ENCODE measurements at regions not wholly inside any gene's neighbourhood (a gene's known extent, or its start where the extent isn't known, plus 50 kb on each side); places are given as distances from the start of the nearest gene placed in this dataset.

DNA sequence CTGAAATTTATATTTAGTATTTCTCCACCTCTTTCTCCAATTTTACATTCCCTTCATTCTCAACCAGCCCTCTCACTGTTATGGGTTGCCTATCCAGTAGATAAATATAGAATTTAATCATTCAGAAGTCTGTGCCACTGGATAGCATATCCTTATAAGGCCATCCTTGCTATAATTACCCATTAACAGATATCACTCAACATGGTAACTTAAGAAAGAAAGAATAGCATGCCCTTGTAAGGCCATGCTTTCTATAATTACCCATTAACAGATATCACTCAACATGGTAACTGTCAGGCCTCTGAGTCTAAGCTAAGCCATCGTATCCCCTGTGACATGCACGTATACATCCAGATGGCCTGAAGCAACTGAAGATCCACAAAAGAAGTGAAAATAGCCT is 1137.4 kb upstream of the FAM98A start:
- TF ChIP-seq, protein P1, sequence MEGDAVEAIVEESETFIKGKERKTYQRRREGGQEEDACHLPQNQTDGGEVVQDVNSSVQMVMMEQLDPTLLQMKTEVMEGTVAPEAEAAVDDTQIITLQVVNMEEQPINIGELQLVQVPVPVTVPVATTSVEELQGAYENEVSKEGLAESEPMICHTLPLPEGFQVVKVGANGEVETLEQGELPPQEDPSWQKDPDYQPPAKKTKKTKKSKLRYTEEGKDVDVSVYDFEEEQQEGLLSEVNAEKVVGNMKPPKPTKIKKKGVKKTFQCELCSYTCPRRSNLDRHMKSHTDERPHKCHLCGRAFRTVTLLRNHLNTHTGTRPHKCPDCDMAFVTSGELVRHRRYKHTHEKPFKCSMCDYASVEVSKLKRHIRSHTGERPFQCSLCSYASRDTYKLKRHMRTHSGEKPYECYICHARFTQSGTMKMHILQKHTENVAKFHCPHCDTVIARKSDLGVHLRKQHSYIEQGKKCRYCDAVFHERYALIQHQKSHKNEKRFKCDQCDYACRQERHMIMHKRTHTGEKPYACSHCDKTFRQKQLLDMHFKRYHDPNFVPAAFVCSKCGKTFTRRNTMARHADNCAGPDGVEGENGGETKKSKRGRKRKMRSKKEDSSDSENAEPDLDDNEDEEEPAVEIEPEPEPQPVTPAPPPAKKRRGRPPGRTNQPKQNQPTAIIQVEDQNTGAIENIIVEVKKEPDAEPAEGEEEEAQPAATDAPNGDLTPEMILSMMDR (IDR thresholded peaks at IDR 0.05; ENCODE audit: poor library complexity, severe bottlenecking), result no peak
- TF ChIP-seq EZH2 (IDR thresholded peaks at IDR 0.05; ENCODE audit: borderline replicate concordance, insufficient read depth, low read length, poor library complexity, severe bottlenecking) (no peak), POLR2AphosphoS5 (IDR thresholded peaks at IDR 0.05) (no peak), MXI1 (conservative IDR thresholded peaks at IDR 0.05; ENCODE audit: poor library complexity, severe bottlenecking) (no peak), EP300 (conservative IDR thresholded peaks at IDR 0.05; ENCODE audit: poor library complexity, severe bottlenecking) (no peak), SMC3 (conservative IDR thresholded peaks at IDR 0.05; ENCODE audit: poor library complexity) (no peak), RAD21 (conservative IDR thresholded peaks at IDR 0.05) (no peak)
- TF ChIP-seq, protein P2, sequence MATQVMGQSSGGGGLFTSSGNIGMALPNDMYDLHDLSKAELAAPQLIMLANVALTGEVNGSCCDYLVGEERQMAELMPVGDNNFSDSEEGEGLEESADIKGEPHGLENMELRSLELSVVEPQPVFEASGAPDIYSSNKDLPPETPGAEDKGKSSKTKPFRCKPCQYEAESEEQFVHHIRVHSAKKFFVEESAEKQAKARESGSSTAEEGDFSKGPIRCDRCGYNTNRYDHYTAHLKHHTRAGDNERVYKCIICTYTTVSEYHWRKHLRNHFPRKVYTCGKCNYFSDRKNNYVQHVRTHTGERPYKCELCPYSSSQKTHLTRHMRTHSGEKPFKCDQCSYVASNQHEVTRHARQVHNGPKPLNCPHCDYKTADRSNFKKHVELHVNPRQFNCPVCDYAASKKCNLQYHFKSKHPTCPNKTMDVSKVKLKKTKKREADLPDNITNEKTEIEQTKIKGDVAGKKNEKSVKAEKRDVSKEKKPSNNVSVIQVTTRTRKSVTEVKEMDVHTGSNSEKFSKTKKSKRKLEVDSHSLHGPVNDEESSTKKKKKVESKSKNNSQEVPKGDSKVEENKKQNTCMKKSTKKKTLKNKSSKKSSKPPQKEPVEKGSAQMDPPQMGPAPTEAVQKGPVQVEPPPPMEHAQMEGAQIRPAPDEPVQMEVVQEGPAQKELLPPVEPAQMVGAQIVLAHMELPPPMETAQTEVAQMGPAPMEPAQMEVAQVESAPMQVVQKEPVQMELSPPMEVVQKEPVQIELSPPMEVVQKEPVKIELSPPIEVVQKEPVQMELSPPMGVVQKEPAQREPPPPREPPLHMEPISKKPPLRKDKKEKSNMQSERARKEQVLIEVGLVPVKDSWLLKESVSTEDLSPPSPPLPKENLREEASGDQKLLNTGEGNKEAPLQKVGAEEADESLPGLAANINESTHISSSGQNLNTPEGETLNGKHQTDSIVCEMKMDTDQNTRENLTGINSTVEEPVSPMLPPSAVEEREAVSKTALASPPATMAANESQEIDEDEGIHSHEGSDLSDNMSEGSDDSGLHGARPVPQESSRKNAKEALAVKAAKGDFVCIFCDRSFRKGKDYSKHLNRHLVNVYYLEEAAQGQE (IDR thresholded peaks at IDR 0.05; ENCODE audit: borderline replicate concordance), result no peak
